Sciatic nerve (tissue), 2 donors: ENCODE measurements at regions not wholly inside any gene's neighbourhood (a gene's known extent, or its start where the extent isn't known, plus 50 kb on each side); places are given as distances from the start of the nearest gene placed in this dataset.
A peak's percentile ranks its signal among the peaks of the same experiment; 100 is the strongest.

Source experiments
- ATAC-seq: fragments of 200-7000 bp; cut with Tn5 transposase; one replicate; pipeline ENCODE4 v1.9.1; 2020; ENCODE audit warnings: mild to moderate bottlenecking, moderate library complexity
- DNase-seq: peaks from one replicate; pipeline ENCODE4 v3.0.0-alpha.2; 2020; ENCODE audit warnings: low spot score
- intact Hi-C: fragments of 100-400 bp; cut with DNase I; formaldehyde crosslinking; loops from one replicate; pipeline ENCODE4 v1.14.2; 2022
- donor health status: DM: no; HTN: no; CAD: no.
- donor health status: DM: no; HTN: no; CAD: no.

GRCh38 chr15:70426096-70426821 is 328.5 kb upstream of the TLE3 start:
- intact Hi-C loops, result no loop called here
- ATAC-seq (no peak), DNase-seq (no peak)

- intact Hi-C loops, result no loop called here
- no peak for ATAC-seq
- DNase-seq, result no peak
Measured at GRCh38 chr15:70424937-70425411, 327.3 kb upstream of the TLE3 start.

GRCh38 chr15:70423267-70423666 is 325.6 kb upstream of the TLE3 start:
- intact Hi-C loops, result no loop called here
- ATAC-seq (no peak), DNase-seq (no peak)

- no peak for ATAC-seq
- intact Hi-C loops, result no loop called here
- DNase-seq, result no peak
Measured at GRCh38 chr15:70422342-70422741, 324.6 kb upstream of the TLE3 start.

GRCh38 chr15:70420948-70421482 is 323.3 kb upstream of the TLE3 start:
- ATAC-seq (no peak), DNase-seq (no peak)
- intact Hi-C loops, result no loop called here

GRCh38 chr15:70420086-70420947 is 322.6 kb upstream of the TLE3 start:
- no peak for DNase-seq
- intact Hi-C loops, result no loop called here
- no peak for ATAC-seq

- no peak for ATAC-seq
- intact Hi-C loops, result no loop called here
- DNase-seq, result no peak
Measured at GRCh38 chr15:70418943-70419342, 321.2 kb upstream of the TLE3 start.

- intact Hi-C loops, result no loop called here
- ATAC-seq (no peak), DNase-seq (no peak)
Measured at GRCh38 chr15:70417535-70417934, 319.8 kb upstream of the TLE3 start.

GRCh38 chr15:70416829-70417228 is 319.1 kb upstream of the TLE3 start:
- ATAC-seq, result no peak
- intact Hi-C loops, result no loop called here
- no peak for DNase-seq

GRCh38 chr15:70415398-70415797 is 317.7 kb upstream of the TLE3 start:
- intact Hi-C loops, result no loop called here
- no peak for ATAC-seq
- DNase-seq, result no peak

GRCh38 chr15:70414626-70415025 is 316.9 kb upstream of the TLE3 start:
- DNase-seq, result no peak
- ATAC-seq, result no peak
- intact Hi-C loops, result no loop called here

- no peak for ATAC-seq
- intact Hi-C loops, result no loop called here
- DNase-seq, result no peak
Measured at GRCh38 chr15:70412794-70413193, 315.1 kb upstream of the TLE3 start.

- intact Hi-C loops, result no loop called here
- DNase-seq, result no peak
- ATAC-seq, result no peak
Measured at GRCh38 chr15:70411143-70411863, 313.6 kb upstream of the TLE3 start.

GRCh38 chr15:70410371-70410985 is 312.8 kb upstream of the TLE3 start:
- intact Hi-C loops, result no loop called here
- DNase-seq (no peak), ATAC-seq (no peak)

- intact Hi-C loops, result no loop called here
- ATAC-seq (no peak), DNase-seq (no peak)
Measured at GRCh38 chr15:70409388-70409787, 311.7 kb upstream of the TLE3 start.

GRCh38 chr15:70407955-70408354 is 310.2 kb upstream of the TLE3 start:
- intact Hi-C loops, result no loop called here
- DNase-seq (no peak), ATAC-seq (no peak)

GRCh38 chr15:70407336-70407670 is 309.6 kb upstream of the TLE3 start:
- ATAC-seq (no peak), DNase-seq (no peak)
- intact Hi-C loops, result no loop called here

- intact Hi-C loops, result no loop called here
- DNase-seq (no peak), ATAC-seq (no peak)
Measured at GRCh38 chr15:70406617-70407335, 309.1 kb upstream of the TLE3 start.

- intact Hi-C loops, result no loop called here
- no peak for DNase-seq
- ATAC-seq, result peak; percentile 82
Measured at GRCh38 chr15:70401709-70402108, 304.0 kb upstream of the TLE3 start.
